GM10266 (cell line): ENCODE measurements at regions not wholly inside any gene's neighbourhood (a gene's known extent, or its start where the extent isn't known, plus 50 kb on each side); places are given as distances from the start of the nearest gene placed in this dataset.
"Not testable (repeated sequence)": the region's sequence is repeated elsewhere in the genome, so short reads cannot be mapped to it uniquely, and the experiment has no call there.

Experiments used
- DNase-seq: peaks from one replicate; pipeline ENCODE4 v3.0.0; 2012; ENCODE audit errors: extremely low spot score
- TF ChIP-seq, protein P1 (sequence below): IDR thresholded peaks from 2 replicates; pipeline ENCODE4 v1.5.1; 2012; ENCODE audit warnings: mild to moderate bottlenecking, low read depth; ENCODE audit not compliant: control insufficient read depth, insufficient read depth; ENCODE audit errors: missing control alignments

DNA sequence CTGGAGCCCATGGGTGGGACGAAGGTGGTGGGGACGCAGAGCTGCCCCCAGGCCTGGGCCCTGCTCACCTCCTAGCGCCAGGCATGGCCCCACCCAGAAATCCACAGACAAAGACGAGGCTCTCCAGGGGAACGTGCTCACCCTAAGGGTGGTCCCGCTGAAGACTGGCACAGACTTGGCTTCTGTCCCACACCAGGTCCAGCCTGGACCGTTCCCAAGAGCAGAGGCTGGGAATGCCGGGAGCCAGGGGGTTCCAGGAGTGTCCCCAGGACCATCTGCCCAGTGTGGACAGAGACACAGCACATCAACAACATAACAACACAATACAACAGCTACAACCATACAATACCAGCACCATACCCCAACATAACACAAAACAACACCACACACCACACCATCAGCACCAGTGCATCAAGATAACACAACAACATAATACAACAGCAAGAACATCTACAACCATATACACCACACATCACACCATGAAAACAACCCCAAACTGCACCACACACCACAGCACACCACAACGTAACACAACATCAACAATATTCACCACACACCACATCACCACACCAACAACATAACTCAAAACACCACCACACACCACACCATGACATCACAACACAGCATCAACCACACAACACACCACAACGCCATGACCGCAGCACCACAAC is 329.6 kb downstream of the ADGRD1 start:
- TF ChIP-seq, protein P1, sequence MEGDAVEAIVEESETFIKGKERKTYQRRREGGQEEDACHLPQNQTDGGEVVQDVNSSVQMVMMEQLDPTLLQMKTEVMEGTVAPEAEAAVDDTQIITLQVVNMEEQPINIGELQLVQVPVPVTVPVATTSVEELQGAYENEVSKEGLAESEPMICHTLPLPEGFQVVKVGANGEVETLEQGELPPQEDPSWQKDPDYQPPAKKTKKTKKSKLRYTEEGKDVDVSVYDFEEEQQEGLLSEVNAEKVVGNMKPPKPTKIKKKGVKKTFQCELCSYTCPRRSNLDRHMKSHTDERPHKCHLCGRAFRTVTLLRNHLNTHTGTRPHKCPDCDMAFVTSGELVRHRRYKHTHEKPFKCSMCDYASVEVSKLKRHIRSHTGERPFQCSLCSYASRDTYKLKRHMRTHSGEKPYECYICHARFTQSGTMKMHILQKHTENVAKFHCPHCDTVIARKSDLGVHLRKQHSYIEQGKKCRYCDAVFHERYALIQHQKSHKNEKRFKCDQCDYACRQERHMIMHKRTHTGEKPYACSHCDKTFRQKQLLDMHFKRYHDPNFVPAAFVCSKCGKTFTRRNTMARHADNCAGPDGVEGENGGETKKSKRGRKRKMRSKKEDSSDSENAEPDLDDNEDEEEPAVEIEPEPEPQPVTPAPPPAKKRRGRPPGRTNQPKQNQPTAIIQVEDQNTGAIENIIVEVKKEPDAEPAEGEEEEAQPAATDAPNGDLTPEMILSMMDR = no peak
- DNase-seq = no peak

DNA sequence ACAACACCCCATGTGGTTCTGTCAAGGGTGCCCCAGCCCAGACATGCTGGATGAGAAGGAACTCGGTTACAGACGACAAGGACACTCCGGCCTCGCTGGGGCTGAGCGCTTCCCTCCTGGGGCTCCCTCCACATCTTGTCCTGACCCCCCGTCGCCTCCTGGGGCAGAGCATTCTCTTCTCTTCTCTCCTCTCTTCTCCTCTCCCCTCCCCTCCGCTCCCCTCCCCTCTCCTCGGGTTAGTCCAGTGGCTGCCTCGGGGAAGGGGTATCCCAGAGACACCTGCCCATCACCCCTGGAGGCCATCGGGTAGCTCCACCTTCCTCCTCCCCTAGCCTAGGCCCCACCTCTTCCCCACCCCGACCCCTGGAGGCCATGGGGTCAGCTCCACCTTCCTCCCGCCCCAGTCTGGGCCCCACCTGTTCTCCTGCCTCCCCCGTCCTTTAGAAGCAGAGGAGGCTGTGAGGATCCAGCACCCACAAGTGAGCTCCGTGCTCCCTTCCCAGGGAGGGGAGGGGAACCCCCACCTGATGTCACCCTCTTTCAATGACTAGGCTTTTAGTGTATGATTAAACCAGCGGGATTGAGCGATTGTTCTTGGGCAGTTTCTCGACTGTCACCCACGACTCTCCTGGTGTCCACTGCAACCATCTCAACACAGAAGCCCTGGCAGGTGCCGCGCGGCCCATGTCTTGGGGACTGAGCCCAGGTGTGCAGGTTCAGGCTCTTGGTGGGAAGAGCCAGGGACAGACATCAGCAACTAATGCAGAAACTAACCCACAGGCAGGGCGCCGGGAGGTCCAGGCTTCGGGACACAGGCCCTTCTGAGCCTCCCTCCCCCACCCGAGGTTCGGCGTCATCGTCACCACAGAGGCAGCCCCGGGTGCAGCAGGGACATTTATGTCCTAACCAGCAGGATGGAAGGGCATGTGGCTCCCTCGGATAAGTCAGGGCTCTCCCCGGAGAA is 330.4 kb downstream of the ADGRD1 start:
- DNase-seq = not testable (repeated sequence)

DNA sequence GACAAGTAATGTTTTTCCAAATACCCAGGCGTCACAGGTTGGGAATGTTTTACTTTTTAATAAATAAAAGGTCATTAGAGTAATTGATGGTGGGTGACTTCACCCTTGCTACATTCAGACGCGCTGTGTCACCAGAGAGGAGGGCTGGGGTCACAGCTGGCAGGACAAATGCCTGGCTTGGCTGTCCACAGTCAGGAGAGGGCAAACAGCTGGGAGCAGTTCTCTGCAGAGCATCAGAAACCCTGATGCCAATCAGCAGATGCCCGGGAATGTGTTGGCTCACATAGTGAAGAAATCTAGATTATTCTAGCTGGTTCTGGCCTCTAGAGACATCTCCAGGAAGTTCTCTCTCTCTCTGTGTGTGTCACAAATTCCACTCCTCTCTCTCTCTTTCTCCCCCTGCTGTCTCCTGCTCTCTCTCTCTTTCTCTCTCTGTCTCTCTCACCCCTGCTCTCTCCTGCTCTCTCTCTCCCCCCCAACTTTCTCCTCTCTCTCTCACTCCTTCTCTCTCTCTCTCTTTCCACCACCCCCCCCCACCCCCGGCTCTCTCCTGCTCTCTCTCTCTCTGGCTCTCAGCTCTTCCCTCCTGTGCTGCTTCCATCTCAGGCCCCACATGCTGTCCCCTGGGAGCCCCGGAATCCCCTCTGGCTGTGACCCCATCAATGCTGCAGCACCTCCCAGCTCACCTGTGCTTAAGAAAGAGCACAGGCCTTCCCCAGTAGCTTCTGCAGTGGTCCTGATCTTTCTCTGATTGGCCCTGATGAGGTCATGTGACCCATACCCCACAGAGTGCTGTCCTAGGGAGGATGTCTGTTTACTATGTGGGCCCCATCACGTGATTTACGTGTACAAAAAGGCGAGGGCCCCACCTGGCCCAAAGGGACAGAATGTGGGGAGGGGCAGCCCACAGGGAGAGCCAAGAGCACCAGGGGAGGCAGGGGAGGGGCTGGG is 331.5 kb downstream of the ADGRD1 start:
- not testable (repeated sequence) for DNase-seq

DNA sequence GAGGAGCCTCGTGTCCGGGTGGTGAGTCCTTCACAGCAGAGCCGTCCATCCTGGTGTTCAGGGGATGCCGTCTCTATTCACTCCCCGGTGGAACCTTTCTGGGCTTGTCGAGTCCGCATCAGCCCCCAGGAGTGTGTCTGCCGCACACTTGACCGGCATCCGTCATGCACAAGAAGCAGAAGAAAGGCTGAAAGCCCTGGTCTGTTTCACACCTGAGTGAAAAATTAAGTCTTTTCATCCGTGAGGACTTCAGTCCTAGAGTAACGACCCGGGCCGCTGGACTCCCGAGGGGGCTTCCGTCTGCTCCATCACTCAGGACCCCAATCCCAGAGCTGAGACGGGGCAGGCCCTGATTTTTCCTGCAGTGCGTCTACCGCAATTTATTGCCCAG is 332.2 kb downstream of the ADGRD1 start:
- DNase-seq = not testable (repeated sequence)

DNA sequence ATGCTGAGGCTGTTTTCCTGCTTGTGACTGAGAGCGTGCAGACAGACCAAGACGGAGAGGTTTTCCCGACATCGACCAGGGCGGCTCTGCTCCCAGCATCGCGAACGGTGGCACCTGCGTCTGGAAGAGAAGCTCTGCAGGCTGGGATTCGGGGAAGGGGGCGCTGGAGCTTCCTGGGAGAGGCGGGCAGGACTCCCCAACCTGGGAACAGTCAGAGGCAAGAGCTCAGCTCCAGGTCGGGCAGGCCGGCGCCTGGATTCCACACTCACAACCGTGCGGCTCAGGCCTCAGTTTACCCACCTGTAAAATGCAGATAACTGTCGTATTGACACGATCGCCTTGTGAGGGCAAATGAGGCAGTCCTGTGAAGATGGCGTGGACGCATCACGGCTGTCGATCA is 332.6 kb downstream of the ADGRD1 start:
- not testable (repeated sequence) for DNase-seq

DNA sequence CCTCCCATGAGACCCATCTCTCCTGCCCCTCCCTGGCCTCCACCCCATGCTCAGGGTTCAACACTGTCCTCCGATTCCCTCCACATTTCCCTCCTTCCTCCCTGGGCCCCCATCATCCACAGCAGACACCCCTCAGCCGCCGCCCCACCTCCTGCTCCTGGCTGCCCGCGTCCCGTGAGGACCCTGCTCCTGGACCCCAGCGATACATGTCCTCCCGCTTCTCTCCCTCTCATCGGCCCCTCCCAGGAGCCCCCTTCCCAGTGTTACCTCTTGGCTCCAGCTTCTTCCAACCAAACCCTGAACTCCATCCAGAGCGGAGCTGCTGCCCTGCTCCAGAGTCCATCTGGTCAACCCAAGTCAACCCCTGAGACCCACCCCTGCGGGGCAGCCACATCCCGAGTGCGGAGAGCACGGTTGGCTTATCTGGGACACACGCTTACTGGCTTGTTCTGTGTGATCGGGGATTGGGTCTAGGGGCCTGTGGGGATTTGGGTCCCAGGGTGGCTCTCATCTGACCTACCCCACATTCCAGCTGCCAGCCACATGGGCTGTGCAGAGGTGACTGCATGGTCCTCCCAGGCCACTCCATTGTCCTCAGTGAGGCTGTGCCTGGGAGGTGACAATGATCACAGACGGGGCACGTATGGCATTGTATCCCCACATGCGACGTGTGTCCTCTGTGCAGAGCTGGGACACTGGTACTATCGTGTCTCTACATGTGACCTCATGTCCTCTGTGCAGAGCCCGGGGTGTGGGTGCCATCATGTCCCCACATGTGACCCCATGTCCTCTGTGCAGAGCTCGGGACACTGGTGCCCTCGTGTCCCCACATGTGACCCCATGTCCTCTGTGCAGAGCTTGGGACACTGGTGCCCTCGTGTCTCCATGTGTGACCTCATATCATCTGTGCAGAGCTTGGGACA is 333.6 kb downstream of the ADGRD1 start:
- DNase-seq = no peak
- TF ChIP-seq, protein P1 = no peak

DNA sequence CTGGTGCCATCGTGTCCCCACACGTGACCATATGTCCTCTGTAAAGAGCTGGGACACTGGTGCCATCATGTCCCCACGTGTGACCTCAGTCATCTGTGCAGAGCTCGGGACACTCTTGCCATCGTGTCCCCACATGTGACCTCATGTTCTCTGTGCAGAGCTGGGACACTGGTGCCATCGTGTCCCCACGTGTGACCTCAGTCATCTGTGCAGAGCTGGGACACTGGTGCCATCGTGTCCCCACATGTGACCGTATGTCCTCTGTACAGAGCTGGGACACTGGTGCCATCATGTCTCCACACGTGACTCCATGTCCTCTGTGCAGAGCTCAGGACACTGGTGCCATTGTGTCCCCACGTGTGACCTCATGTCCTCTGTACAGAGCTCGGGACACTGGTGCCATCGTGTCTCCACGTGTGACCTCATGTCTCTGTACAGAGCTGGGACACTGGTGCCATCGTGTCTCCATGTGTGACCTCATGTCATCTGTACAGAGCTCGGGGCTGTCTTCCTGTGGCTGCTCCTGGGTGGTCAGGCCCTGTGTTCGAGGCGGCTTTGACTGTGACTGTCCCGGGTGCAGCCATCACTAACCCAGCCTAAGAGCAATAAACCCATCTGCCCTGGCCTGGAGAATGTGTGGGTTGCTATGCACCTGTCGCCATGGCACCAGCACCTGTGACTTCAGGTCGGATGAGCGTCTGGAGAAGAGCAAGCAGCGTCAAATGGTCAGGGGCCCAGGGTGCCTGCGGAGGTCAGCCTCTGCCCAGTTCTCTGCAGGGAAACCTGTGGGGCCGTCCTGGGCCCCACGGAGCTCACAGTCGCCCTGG is 334.4 kb downstream of the ADGRD1 start:
- TF ChIP-seq, protein P1 = no peak
- no peak for DNase-seq

DNA sequence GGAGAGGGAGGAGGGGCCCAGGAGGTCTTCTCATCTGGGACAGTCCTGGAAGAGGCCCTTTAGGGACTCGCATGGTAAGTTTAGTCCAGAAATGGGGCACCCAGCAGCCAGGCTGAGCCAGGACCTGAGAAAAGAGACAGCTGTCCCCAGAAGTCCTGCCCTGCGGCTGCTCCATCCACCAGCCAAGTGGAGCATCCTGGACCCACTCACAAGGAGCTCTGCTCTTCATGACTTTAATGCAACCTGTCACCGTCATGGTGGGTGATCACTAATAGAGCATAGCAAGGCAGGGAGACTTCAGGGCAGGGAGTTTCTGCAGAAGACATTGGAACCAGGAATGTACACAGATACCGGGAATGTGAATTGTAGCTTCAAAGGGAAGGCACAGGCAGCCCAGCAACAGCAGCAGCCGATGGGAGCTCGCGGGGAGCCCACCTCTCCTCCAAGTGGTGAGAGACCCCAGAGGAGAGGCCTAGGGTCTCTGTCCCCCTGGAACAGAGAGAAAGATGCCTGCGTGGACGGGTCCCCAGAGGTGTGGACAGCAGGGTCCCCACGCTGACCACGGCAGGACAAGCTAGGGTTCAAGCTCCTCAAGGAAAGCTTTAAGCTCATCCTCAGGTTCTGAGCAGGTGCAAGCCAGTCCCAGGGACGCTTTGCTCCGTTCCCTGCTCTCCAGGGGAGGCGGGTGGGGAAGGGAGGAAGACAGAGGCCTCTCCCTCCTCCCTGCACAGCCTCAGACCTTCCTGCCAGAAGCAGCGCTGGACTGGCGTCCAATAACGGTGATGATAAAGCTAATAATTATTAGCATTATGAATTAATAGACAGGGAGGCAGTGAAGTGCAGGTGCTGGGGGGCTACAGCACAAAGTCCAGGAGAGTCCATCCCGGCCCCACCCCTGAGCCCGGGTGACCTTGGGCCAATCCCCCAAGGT is 335.3 kb downstream of the ADGRD1 start:
- DNase-seq = not testable (repeated sequence)

DNA sequence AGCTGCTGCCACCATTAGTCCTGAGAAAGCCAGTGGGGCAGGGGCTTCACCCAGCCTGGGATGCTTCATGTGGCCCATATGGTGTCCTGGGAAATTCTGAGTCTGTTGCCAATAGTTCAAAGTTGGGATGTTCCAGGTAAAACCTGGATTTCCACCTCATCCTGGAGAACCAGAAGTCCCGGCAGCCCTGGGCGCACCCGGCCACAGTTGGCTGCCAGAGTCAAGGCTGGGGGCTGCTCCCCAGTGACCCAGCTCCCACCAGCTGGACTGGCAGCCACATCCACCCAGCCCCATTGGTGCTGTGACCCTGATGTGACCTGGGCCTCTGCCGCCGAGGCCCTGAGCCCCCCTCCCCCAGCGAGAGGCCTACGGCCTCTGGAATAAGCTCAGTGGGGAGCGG is 336.1 kb downstream of the ADGRD1 start:
- not testable (repeated sequence) for DNase-seq
